Midbrain (tissue), 1 donor: ENCODE measurements at regions not wholly inside any gene's neighbourhood (a gene's known extent, or its start where the extent isn't known, plus 50 kb on each side); places are given as distances from the start of the nearest gene placed in this dataset.

Experiments used
- DNase-seq: peaks from one replicate; lab custom pipeline; 2025; lab: John Stamatoyannopoulos, UW

DNA sequence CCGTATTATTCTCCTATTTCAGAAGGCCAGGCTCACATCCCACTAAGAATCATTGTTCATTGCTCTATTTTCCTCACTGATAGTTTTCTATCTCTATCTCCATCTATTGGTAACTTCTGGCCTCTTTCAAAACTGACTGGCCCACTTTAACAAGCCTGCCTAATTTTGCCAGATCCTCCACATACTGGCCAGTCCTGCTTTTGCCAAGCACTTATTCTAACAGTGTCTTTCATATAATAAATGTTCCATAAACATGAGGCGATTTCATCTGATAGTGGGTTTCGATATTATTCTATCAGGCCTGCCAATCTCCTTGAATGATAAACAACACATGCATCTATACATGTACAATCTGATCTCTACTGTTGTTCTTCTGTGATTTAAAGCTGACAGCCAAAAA lies 125.9 kb upstream of the KCNH7 start:
- DNase-seq: no peak

GRCh38 chr2:162963156-162963555 lies 124.6 kb upstream of the KCNH7 start:
- DNase-seq: no peak

DNA sequence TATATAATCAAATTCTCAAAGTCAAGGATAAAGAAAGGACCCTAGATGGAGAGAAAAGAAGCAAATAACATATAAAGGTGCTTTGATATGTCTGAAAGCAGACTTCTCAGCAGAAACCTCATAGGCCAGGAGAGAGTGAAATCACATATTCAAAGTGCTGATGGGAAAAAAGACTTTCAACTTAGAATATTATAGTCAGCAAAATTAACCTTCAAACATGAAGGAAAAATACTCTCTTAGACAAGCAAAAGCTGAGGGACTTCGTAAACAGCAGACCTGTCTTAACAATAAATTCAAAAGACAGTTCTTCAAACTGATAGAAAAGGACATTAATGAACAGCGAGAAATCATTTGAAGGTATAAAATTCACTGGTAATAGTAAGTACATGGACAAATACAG lies 107.2 kb upstream of the KCNH7 start:
- DNase-seq: no peak

GRCh38 chr2:162938387-162938786 lies 99.8 kb upstream of the KCNH7 start:
- DNase-seq: no peak

GRCh38 chr2:162934191-162934590 lies 95.6 kb upstream of the KCNH7 start:
- no peak for DNase-seq

DNA sequence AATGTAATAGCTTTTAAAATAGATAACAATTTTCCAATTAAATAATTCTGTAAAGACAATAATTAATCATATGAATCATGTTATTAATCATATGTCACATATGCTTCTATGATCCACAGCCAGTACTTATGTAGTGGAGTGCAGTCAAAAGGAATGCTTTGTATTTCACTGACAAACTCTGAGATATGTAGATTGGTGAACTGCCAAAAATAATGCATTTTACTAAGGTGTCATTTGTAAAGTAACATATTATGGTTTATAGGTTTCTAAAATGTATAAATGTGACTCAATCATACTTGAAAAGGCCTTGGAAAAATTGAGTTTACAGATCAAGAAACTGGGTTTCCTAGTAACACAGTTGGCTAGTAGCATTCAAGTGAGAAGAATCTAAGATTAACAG lies 93.8 kb upstream of the KCNH7 start:
- no peak for DNase-seq

DNA sequence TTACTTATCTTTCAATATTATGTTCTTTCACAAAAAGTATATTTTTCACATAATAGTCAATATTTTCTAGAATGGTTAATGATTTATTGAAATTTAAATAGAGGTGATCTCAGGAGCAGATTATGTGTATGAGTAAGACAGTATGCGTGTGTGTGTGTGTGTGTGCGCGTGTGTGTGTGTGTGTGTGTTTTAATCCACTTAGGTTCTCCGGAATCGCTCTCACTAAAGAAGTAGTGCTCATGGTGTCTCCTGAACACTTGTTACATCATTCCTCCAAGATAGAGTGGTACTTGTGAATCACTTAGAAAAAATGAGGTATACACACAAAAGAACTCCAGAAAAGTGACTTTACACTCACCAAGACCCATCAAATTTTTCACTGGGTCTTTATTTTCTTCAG lies 91.0 kb upstream of the KCNH7 start:
- DNase-seq: no peak

- DNase-seq: no peak
Measured at GRCh38 chr2:162928356-162928755, 89.8 kb upstream of the KCNH7 start.

- DNase-seq: no peak
Measured at GRCh38 chr2:162926907-162927306, 88.3 kb upstream of the KCNH7 start.

- no peak for DNase-seq
Measured at GRCh38 chr2:162926501-162926900, 87.9 kb upstream of the KCNH7 start.

- no peak for DNase-seq
Measured at GRCh38 chr2:162925595-162925994, 87.0 kb upstream of the KCNH7 start.

DNA sequence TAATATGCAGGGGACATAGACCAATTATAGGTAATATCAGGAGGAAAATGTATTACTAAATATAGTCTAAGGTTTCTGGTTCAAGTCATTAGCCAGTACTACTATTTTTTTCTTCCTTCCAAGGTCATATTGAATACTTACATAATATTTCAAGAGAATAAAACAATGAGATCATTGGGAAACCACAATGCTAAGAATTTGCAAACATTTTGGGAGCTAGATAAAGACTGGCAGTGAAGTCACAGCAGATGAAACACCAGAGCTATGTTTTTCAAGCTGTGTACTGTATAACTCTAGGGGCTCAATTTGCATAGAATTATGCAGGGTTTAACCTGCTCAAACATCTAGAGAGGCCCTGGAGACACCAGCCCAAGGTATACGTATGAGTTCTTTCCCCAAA lies 80.5 kb upstream of the KCNH7 start:
- DNase-seq: no peak

DNA sequence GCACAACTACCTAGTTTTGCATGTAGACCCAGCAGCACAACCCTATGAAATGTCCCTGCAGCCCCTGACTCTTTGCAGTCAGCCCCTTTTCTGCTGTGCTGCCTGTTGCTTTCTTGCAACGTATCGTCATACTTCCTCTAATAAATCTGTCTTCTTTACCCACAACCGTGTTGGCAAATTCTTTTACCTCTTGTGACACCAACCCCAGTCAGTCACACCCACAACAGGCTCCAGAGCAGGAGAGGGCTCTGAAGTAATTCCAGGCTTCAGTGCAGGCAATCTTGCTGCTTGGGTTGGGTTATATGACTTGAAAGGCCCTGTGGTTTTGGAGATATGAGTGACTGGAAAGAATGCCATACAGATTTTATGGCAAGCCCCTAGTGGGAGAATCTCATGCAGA lies 79.1 kb upstream of the KCNH7 start:
- DNase-seq: no peak

- DNase-seq: no peak
Measured at GRCh38 chr2:162916286-162916801, 77.8 kb upstream of the KCNH7 start.

DNA sequence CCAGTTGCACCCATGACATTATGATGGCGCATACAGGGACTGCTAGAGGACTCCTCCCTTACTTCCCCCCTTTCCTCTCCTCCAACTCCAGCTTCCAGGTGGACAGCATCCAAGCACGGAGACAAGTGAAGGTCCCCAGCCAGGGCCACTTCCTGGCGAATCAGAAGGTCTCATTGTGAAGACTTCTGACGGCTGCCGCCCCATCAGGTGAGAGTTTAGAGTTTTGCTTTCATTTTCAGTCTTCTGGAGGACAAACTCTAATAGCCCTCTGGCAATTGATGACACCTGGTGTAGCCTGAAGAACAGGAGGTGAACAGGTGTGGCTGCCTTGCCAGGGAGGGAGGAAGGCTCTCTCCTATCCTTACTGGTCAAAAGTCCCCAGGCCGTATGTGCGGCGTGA lies 77.3 kb upstream of the KCNH7 start:
- DNase-seq: no peak

DNA sequence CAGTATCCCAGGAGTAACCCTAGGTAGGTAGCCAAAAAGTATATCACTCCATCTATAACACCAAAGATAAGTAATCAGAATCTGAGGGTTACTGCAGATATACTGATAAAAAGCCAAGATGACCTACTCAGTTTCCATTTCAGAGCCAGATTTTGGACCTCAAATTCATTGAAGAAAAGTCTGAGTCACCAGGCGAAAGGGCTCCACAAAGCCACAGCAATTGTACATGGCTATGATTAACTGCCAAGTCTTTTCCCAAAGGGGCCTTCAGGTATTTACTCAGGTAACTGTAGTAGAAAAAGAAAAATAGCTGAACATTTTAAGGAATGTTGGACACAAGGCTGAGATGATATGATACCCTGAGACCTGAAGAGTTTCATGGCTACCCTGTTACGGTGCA lies 75.6 kb upstream of the KCNH7 start:
- DNase-seq: no peak

DNA sequence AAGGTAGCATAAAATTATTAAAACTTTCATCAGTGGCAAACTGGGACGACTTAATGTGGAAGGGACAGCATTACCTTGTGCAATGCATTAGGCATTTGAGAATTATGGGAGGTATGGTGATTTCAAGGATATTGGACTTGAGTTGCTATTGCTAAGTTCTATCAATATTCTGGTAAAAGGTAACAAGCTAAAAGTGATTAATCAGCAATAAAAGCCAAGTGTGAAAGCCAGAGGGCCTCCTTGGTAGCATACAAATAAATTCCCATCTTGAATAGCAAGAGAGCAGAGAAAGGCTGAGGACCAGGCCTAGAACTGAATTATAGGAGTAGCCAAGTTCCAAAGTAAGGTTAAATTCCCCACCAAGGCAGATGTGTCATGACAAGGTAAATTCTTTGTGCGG lies 74.2 kb upstream of the KCNH7 start:
- DNase-seq: no peak

DNA sequence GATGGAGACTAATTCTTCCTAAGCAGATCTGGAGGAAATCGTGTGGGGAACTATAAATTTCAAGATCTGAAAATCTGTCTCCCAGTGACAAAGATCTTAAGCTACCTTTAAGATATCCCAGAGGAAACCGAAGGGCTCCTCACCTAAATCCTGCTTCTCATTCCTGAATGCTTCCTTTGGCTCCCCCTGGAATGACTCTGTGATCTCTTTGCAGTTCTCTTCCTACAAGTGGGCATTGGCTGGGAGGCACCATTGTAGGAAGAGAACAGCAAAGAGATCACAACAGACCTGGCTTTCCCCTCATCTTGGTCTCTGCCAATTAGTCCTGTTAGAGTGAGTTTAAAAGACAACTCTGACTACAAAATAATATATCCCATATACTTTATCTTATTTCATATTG lies 70.0 kb upstream of the KCNH7 start:
- DNase-seq: no peak

- DNase-seq: peak; percentile 4
Measured at GRCh38 chr2:162890690-162891311, 52.2 kb upstream of the KCNH7 start.

DNA sequence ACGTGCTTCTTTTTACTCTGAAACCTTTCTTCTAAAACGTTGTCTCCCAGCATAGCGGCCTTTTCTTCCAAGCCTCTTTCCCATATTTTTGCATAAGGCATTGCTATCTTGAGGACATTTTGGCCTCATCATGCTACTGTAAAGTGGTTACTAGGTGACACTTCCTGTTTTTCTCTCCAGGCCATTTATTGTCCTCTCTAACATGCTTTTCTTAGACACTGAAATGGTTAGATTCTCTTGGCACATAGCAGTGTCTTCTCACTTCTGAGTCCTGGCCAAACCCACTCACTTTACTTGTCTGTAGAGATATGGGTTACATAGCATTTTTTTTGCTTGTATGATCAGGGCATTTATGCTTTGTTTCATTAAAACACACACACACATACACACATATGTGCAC lies 50.1 kb upstream of the KCNH7 start:
- no peak for DNase-seq
